ENCODE measurements at regions not wholly inside any gene's neighbourhood (a gene's known extent, or its start where the extent isn't known, plus 50 kb on each side); places are given as distances from the start of the nearest gene placed in this dataset.

DNA sequence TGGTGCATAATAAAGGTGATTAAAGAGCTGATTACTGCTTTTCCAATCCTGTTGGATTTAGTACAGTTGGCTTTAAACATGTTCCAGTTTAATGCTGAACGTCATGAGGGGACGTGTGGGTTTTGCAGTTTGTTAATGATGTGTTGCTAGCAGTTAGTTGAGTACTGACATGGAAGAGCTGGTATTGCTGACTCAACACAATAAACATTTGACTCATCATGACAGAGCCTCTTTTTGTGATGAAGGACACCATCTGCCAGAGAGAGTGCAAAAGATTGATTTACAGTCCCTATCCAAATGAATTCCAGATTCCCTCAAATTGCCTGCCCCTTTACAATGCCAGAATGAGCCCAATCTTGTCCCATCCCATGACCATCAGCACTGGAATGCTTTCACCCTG is 346.2 kb upstream of the PRICKLE1 start:
- TF ChIP-seq PML (IDR thresholded peaks at IDR 0.05; ENCODE audit: low read length): no peak
- no peak for TF ChIP-seq POLR2A (IDR thresholded peaks at IDR 0.05; ENCODE audit: low read depth, low read length)
- no peak for TF ChIP-seq ZSCAN29 (IDR thresholded peaks at IDR 0.05)

Measured in GM12878 (cell line).